ENCODE measurements at regions not wholly inside any gene's neighbourhood (a gene's known extent, or its start where the extent isn't known, plus 50 kb on each side); places are given as distances from the start of the nearest gene placed in this dataset.

DNA sequence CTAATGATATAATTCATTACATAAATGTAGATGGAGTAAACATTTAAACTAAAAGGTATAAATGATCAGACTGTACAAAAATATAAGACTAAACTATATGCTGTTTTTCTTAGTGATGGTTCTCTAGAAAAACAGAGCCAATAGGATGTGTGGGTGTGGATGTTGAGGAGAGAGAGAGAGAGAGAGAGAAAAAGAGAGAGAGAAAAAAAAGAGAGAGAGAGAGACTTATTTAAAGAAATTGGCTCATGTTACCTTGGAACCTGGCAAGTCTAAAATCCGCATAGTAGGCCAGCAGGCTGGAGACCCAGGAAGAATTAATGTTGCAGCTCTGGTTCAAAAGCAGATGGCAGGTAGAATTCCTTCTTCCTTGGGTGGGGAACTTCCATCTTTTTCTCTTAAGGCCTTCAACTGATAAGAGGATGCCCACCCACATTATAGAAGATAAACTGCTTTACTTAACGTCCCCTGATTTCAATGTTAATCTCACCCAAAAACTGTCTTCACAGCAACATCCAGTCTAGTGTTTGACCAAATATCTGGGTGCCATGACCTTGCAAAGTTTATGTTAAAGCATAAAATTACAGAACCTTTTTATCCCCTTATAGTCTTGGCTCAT is 74.3 kb upstream of the KCNJ15 start:
- TF ChIP-seq EZH2phosphoT487 (IDR thresholded peaks at IDR 0.05; ENCODE audit: insufficient read depth, low read depth), result no peak
- no peak for TF ChIP-seq EZH2 (IDR thresholded peaks at IDR 0.05; ENCODE audit: insufficient read depth, poor library complexity, severe bottlenecking)
